ENCODE measurements at regions not wholly inside any gene's neighbourhood (a gene's known extent, or its start where the extent isn't known, plus 50 kb on each side); places are given as distances from the start of the nearest gene placed in this dataset.

DNA sequence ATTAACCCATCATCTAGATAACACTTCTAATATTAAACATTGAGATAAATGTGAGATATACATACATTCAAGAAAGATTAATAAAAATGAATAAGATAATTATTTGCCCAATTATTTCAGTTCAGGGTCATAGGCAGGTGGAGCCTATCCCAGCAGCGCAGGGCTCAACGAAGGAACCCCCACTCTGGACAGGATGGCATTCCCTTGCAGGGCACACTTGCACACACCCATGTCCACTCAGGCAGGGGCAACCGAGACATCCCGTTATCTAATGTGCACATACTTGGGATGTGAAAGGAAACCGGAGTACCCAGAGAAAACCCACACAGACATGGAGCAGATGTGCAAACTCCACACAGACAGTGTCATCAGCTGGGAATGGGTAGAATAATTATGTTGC is 175.4 kb upstream of the CMC1 start:
- no peak for TF ChIP-seq POLR2A (IDR thresholded peaks at IDR 0.05; ENCODE audit: low read length)
- TF ChIP-seq GATA1 (IDR thresholded peaks at IDR 0.05; ENCODE audit: low read depth, low read length) = no peak
